Stimulated activated CD4-positive, alpha-beta T cell treated with anti-CD3 and anti-CD28 coated beads, Interleukin-4, amount 100 ng/mL, for 48 hours (primary cell): ENCODE measurements at regions not wholly inside any gene's neighbourhood (a gene's known extent, or its start where the extent isn't known, plus 50 kb on each side); places are given as distances from the start of the nearest gene placed in this dataset.
"Not testable (repeated sequence)": the region's sequence is repeated elsewhere in the genome, so short reads cannot be mapped to it uniquely, and the experiment has no call there.

Source experiments
- DNase-seq, 2 donors: peaks; one replicate each; pipeline ENCODE4 v3.0.0-alpha.2; 2020; ENCODE audit warnings: low read depth in 2 of 2

DNA sequence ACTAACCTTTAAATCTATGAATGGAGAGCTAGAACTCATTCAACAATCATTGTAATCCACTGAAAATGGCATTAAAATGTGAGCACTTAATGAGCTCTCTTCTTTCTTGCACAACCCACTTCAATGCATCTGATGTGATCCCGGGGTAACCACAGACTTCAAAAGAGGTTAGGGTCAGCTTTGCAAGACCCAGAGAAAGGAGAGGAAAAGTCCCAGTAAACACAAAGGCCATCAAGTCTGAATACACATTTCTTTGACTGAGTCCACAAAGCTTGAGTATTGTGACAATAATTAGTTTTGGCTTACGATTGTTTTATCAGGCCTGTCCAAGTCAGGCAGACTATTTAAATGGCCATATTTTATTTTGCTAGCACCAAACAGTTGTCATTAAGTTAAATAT lies 148.8 kb upstream of the ZNF608 start:
- DNase-seq = no peak

DNA sequence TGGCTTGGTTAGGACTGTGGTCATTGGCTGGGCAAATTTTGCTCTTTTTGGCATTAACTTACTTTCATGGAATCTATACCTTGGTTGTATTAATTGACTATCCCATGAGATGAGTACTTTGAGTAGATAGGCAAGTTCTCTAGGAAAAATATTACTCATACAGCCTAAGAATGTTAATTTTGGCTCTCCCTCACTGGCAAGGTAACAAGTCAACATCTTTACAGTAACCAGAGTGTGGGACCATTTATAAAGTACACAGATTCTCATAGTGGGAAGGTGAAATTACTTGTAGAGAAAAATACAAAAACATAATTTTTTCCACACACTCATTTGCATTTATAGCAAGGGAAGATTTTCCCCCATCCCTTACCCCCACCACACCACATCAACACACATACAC lies 154.6 kb upstream of the ZNF608 start:
- no peak for DNase-seq

DNA sequence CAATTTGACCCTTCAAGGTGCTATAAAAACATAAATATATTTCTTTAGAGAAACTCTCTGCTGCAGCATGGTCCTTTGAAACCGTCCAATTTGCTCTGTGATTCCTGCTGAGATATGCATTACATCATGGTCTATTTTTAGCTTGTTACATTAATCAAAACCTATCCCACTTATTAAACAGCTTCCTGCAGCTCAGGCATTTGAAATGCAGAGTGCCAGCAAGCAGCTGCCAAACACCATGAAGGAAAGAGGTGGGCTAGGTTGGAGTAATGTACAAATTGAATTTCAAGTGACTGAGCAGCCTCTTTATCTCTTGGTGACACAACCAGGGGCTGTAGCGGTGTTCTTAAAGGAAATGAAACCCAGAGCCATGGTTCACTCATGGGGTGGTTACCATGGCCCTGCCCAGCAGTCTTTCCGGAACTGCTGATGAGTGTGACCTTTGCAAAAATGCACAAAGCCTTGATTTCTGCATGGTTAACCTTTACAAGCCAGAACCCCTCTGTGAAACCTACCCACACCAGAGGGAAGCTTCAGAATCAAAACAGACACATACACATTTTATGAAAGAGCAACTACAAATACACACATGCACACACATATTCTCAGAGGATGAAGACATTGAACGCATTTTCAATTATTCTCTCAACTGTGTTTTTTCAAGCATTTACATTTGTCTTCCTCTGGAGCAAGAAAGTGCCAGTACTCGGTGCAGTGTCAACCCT lies 155.8 kb upstream of the ZNF608 start:
- no peak for DNase-seq

DNA sequence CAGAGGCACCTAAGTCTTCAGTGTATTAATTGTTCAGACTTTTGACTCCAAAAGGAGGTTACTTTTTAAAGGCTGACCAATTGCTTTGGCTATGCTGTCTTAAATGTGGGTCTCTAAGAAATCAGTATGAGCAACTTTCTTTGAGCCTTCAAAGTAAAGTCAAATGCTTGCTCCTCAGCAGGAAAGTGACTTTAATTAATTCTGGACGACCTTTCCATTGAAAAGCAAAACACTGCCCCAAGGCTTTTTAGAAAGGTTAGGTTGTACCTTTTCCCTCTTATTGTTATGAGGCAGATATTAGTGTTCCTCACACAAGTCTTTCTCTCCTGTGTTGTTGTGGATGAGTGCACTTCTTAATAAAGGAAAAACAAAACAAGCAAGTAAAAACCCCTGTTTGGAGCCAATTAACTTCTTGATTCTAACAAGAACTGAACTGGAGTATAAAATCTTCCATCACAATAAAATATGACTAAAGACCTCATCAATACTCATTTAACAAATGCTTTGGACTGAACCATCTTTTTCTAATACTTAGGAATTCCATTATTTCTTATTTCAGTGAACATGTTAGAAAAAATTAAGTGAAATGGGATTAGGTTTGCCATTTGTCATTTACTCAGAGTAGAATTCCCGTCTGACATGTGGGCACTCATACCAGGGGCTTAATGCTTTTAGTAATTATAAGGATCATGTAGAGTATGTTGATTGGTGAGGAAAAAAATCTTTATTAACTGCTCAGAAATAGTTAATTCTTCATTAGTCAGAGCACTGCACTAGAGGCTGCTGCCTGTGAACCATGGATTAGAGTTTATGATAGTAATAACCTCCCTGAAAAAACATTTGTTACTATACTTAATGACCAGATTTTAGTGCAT lies 159.1 kb upstream of the ZNF608 start:
- no peak for DNase-seq

DNA sequence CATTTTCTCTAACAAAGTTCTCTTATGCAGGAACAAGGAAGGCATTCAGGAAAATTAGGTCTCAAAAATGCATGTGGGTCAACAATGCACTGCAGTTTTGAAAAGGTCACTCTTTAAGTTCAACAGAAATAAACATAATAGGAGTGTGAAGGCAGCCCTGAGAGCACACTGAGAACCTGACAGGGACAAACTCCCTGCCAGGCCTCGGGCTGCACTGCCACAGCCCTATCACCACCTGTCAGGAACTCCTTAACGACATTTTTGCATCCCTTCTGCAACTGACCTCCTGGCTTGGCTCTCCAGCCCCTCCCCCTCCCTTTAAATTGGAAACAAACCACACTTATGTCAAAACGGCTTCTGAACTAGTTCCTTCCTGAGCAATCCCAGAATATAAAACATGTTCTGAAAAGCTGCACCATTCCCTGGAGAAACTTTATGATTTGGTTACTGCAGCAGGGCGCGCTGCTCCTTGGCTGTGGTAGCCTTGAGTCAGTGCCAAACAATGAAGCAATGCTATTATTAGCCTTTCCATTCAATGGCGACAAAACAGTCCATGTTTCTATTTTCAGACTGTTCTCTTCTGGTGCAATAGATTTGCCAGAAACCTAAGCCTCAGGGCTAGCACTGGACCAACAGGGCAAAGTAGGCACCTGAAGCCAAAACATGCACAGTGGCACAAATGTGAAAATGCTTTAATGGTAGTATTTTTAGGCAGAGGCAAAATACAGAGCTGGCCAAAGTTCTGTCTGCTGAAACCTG lies 160.1 kb upstream of the ZNF608 start:
- no peak for DNase-seq

DNA sequence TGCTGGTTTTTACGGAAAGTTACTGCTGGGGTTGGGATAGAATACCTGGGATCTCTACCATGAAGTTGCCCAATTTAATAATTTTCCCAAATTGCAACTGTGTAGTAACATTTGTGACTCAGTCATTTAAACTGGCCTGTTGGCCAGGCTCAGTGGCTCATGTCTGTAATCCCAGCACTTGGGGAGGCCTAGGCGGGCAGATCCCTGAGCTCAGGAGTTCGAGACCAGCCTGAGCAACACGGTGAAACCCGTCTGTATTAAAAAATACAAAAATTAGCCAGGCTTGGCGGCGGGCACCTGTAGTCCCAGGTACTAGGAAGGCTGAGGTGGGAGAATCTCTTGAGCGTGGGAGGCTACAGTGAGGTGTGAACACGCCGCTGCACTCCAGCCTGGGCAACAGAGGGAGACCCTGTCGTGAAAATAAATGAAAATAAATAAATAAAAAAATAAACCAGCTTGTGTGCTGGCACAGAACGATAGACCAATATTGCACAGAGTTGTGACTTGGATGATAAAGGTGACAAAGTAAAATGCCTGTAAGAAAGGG lies 160.7 kb upstream of the ZNF608 start:
- no peak for DNase-seq

DNA sequence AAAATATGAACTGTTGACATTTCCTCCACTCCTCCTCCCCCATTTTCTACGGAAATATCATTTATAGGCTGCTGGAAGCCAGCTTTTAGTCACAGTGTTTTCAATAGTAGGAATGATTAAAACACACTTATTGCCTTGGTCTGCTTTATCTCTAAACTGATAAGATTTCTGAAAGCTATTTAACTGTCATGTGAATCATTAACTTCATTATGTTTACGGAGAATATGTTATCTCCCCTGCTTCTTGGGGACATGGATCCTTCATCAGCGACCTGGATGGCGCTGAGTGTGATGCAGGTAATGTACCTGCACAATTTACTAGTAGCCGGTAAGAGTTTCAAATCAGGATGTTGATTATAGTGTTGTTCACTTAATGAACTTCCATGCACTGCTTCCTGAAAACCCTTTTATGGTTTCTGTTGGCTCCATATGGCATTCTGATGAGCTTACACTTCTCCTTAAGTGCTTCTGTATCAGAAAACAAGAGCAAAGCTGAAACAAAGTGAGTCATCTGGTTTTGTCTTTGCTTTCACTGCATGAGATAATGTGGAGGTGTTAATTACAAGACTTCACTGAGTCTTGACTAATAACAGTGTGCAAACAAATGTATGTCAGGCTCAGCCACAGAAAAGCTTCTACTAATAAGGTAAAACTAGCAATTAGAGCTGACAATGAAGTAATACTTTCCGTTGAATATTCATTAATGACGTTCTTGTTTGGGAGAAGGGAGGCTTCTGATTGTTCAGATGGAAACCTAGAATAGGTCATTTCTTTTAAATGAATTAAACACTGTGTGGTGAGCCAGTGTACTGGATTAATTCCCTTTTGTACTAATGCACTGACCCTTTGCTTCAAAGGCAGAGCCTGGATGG lies 162.4 kb upstream of the ZNF608 start:
- DNase-seq = no peak

DNA sequence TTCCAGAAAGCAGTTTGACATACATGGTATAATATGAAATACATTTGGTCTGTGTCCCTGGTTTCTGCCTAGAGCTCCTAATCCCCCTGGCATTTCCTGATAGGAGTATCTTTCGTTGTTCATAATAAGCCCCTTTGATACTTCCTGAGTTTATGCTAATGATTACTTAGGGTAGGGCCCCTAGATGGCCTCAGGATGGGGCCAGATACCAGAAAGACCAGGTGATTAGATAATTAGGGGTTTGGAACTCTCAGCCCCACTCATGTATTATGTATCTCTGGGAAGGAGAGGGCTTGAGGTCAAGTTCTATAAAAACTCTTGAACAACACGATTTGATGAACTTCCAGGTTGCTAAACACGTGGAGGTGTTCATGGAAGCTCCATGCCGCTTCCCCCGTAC lies 163.3 kb upstream of the ZNF608 start:
- no peak for DNase-seq

DNA sequence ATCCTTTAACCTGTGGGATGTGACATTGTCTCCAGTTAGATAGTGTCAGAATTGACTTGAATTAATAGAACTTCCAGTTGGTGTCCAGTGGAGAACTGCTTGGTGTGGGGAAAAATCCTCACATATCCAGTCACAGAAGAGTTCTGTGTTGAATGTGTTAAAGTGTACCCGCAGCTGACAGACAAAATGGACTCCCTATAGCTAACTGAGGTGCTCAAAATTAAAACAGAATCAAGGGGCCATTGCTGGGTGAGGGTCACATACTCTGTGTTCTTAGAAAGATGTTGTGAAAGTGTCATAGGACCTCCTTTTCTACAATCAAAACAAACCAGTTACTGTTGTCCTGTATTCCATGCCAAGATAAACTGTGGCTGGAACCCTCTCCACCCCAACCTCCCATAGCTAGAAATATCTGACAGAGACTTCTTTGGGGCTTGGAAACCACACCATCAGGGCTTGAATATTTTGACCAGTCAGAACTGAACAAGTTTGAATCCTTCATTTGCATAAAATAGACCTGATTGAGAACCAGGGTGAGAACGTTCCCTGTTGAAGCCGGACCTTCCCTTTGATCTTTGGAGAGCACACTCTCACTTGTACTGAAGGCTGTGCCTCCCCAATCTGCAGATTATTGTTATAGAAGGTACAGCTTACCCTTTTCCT lies 164.0 kb upstream of the ZNF608 start:
- no peak for DNase-seq

DNA sequence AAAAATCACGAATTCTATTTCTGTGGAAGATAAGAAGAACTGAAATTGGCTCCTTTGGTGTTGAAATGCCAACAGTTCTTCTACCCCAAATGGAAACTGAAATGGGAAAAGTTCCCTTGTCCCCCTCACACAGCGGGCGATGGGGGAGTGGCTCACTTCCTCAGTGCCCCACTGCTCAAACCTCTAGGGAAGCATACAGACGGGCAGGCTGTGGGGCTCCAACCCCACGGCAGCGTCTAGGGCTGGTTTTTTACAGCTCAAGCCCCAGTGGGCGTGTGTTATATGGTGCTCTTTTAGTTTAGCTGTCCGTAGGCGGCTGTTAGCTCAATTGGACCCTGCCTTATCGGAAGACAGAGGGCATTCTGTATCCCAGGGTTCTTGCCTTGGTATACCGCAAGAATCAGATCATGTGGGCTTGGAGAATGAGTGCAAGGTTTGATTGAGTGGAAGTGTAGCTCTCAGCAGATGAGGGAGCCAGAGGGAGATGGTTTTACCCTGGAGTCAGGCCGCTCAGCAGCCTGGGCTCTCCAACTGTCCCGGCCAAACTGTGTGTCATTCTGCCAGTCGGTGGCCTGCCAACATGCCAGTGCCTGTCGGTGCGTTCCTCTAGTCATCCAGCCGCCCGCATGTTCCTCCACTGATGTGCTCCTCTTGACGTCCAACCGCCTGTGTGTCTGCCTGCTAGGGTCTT lies 166.3 kb upstream of the ZNF608 start:
- DNase-seq = no peak

DNA sequence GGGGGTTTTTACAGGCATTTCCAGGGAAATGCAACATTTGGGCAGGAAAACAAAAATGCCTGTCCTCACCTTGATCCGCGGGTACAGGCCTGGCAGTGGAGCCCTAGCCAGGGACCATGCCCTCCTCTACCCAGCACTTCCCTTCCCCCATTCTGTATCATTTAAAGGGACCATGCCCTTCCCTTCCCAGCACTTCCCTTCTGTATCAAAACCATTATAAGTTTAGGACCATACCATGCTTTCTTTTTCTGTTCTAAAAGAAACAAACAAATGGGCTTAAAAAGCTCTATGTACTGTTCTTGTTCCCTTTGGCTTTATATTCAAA lies 166.9 kb upstream of the ZNF608 start:
- no peak for DNase-seq

DNA sequence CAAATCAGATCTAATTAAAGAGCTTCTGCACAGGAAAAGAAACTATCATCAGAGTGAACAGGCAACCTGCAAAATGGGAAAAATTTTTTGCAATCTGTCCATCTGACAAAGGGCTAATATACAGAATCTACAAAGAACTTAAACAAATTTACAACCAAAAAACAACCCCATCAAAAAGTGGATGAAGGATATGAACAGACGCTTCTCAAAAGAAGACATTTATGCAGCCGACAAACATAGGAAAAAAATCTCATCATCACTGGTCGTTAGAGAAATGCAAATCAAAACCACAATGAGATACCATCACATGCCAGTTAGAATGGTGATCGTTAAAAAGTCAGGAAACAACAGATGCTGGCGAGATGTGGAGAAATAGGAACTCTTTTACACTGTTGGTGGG lies 169.9 kb upstream of the ZNF608 start:
- DNase-seq = not testable (repeated sequence)

DNA sequence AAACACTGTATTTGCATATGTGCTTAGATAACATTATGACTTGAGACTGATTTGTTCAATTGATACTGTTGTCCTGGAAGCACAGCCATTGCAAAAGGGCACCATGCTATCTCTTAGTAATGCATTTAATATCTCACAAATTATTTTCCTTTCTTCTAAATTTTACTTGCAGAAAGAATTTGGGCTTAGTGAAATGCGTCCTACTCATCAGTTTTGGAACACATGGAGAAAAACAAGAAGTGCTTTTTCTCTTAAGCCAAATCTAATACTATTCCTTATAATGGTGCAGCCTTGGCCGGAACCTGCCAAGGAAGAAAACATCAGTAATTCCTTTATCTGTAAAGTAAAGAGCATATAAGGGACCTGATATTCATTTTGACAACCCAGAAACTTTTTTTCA lies 172.2 kb upstream of the ZNF608 start:
- DNase-seq = no peak

DNA sequence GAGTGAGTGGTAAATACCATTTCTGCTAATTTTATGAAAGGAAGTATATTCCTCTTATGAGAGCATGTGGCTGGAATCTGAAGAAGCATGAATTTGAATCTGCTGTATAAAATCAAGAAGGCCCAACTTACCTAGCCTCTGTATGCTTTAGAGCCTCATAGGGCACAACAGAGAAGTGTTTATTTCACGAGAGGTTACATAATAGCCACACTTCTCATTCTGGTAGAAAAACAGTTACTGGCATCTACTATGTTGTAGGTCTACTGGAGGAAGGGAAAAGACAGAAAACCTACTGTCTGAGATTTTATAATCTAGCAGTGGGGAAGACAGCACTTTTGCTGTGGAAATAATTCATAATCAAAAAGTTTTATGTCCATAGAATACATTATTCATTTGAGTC lies 172.6 kb upstream of the ZNF608 start:
- DNase-seq = no peak

DNA sequence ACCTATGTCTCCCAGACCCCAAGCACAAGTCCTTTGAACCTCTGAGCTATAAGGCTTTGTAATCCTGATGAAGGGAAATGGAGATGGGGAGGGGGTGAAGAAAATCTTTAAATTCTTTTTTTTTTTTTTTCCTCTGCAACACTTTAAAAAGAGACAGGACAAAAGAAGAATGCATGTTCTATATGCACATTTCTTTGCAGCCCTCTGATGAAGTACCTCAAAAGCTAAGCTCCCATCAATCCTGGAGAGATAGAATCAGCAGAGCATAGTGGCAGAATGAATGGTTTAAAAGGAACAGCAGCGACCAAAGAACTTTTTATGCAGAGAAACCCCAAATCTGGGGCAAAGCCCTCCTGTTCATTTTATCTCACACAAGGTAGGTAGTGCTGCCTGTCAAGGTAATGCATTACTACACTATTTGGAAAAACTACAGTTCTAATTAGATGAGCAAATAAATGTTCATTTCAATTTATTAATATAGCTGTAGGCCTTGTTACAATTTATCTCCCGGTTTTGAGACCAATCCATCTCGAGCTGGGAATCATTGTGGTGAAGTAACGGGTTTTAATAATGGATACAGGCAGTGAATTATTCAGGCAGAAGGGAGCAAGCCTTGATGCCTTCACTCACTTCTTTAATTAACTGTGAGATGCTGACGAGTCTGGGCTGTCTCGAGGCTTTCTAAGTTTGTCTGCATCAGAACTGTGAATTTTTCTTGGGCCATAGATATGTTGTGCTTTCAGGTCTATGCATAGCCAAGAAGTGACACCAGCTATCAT lies 173.5 kb upstream of the ZNF608 start:
- DNase-seq = no peak

DNA sequence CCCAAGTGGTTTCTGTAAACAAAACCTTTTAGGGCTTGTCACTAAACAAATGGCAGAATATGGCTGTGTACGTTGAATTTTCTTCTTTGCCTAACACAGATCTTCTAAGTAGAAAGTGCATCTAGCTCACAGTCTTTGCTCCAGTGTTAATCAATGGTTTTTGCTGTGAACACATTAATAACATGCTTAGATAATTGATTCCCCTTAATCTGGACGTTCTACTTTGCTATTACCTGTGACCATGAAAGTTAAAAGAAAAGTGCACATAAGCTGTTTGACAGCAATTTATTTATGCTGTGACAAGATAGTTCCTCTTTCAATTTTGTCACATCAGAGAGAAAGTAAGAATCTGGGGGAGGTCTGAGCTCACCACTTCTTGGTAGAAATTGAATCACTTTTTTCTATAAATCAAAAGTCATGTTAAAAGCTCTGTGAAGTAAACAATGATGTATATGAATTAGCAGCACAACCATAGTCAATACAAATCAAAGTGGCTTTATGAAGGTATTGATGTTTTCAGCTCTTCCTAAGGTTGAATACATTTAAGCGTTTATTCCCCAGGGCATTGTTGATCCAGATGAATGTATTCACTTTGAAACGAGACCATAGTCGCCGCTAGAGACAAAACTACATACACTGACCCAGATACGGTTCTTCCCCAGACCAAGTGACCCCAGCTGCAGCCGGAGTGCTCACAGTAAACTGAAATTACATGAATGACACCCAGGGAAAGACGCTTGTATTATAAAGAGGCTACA lies 174.6 kb upstream of the ZNF608 start:
- DNase-seq = no peak

DNA sequence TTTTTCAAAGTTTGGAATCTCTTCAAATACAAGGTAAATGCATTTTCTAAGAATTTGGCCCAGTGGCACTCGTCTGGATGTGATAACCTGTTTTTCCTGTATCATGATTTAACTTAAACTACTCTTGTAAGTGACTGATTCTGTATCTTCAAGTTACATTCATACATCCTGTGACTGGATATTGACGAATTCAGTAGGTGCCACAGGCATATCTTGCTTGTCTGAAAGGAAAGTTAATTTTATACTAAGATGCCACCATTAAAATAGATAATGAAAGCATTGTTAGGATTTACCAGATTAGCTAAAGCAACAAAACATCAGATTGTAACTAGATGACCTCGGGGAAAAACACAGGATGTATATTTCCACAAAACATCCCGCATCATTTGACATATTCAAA lies 175.3 kb upstream of the ZNF608 start:
- no peak for DNase-seq

DNA sequence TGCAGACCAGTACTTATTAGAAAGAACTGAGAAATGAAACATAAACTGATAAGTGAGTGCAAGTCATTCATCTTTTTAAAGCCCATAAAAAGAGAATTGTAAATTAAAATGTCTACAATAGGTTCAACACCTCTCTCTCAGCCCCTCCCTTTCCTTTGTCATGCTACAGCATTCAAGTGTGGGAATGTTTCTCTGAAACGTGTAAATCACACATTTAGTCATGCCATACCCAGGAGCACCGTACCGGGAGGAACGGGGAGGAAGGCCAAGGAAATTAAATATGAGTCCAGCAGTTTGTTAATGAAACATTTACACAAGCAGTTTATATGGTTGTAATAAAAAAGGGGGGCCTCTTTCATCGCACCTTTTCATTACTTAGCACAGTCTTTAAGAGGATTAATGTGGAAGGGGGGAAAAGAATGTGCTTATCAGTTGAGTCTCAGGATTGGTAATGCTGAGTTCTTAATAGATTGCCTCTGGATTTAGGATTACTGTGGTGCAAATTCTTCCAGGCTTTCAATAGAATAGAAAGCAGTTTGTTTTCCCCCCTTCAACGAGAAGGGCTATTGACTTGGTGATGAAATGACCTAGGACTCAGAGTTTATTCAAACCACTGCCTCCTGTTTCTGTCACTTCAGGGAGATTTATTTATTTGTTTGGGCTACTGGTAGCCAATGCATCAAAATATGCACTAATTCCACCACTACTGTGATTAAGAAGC lies 176.0 kb upstream of the ZNF608 start:
- no peak for DNase-seq
